ENCODE measurements at regions not wholly inside any gene's neighbourhood (a gene's known extent, or its start where the extent isn't known, plus 50 kb on each side); places are given as distances from the start of the nearest gene placed in this dataset.

DNA sequence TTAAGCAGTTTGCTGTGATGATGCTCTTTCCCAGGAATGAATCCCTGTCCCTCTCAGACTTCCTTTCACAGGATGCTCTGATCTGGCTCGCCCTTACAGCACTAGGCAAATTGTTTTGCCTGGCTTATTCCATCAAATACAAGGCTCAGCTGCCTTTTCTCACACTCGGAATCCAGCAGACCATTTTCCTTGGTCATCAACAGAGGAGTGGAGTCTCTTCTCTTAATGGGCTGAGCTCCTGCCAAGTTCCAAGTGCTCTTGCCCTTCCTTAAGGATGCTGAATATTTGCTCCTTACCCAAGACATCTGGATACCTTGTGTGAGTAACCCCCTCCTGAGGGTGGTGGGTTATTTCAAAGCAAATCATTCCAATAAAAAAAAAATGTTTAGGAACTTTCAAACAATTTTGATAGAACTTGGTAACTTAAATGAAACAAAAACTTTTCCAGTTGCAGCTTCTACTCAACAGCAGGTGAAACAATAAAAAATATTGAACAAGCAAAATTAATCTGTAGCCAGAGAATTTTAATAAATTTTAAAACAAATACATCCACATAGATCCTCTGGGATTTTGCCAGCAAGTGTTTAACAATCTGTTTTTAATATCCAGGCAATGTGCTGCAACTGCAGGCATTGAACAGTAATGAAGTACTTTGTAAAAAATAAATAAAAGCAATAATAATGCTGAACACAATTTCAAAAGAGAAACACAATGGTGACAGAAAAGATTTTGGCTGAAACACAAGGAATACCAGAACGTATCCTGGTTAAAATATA lies 264.0 kb upstream of the FAR2 start:
- no peak overlapping the region for H2AFZ ChIP-seq (ENCODE audit: low read depth, low read length)
- no peaks in the 10 kb centered on the region for H3K27me3 ChIP-seq (ENCODE audit: insufficient read depth, low read depth, low read length)
- H3K4me2 ChIP-seq (ENCODE audit: low read length): no peak overlapping the region
- H3K27ac ChIP-seq (ENCODE audit: low read length): no peak overlapping the region
- no peaks in the 10 kb centered on the region for H3K9me3 ChIP-seq (ENCODE audit: low read length)
- no peak overlapping the region for H3K4me3 ChIP-seq (ENCODE audit: low read length)
- TF ChIP-seq RAD21 (conservative IDR thresholded peaks at IDR 0.05) (no peak), EP300 (conservative IDR thresholded peaks at IDR 0.05; ENCODE audit: poor library complexity, severe bottlenecking) (no peak), CTCF (IDR thresholded peaks at IDR 0.05; ENCODE audit: poor library complexity, severe bottlenecking) (no peak), EZH2 (IDR thresholded peaks at IDR 0.05; ENCODE audit: borderline replicate concordance, insufficient read depth, low read length, poor library complexity, severe bottlenecking) (no peak), MXI1 (conservative IDR thresholded peaks at IDR 0.05; ENCODE audit: poor library complexity, severe bottlenecking) (no peak), TAF1 (IDR thresholded peaks at IDR 0.05; ENCODE audit: low read depth) (no peak), SMC3 (conservative IDR thresholded peaks at IDR 0.05; ENCODE audit: poor library complexity) (no peak), REST (IDR thresholded peaks at IDR 0.05; ENCODE audit: borderline replicate concordance) (no peak), POLR2AphosphoS5 (IDR thresholded peaks at IDR 0.05) (no peak)
- no peaks in the 10 kb centered on the region for H3K79me2 ChIP-seq (replicated peaks; ENCODE audit: insufficient read depth, low read length)
- no peaks in the 10 kb centered on the region for H3K9me2 ChIP-seq (ENCODE audit: insufficient read depth, low read length)
- no peaks in the 10 kb centered on the region for H4K20me1 ChIP-seq (ENCODE audit: insufficient read depth)
- no peak overlapping the region for H3K9ac ChIP-seq (ENCODE audit: low read length)
- H3F3A ChIP-seq (ENCODE audit: insufficient read depth, low read length, poor library complexity, severe bottlenecking): no peaks in the 10 kb centered on the region
- no peaks in the 10 kb centered on the region for H3K36me3 ChIP-seq (ENCODE audit: insufficient read depth, low read length)

- H3K36me3 ChIP-seq (ENCODE audit: insufficient read depth, low read length): no peaks in the 10 kb centered on the region
- H3K27me3 ChIP-seq (ENCODE audit: insufficient read depth, low read depth, low read length): no peaks in the 10 kb centered on the region
- H2AFZ ChIP-seq (ENCODE audit: low read depth, low read length): no peak overlapping the region
- H4K20me1 ChIP-seq (ENCODE audit: insufficient read depth): no peaks in the 10 kb centered on the region
- H3K9me3 ChIP-seq (ENCODE audit: low read length): no peaks in the 10 kb centered on the region
- no peak for TF ChIP-seq TAF1 (IDR thresholded peaks at IDR 0.05; ENCODE audit: low read depth)
- TF ChIP-seq REST (IDR thresholded peaks at IDR 0.05; ENCODE audit: borderline replicate concordance): no peak
- no peaks in the 10 kb centered on the region for H3F3A ChIP-seq (ENCODE audit: insufficient read depth, low read length, poor library complexity, severe bottlenecking)
- no peak overlapping the region for H3K4me2 ChIP-seq (ENCODE audit: low read length)
- H3K9me2 ChIP-seq (ENCODE audit: insufficient read depth, low read length): no peaks in the 10 kb centered on the region
- no peaks in the 10 kb centered on the region for H3K79me2 ChIP-seq (replicated peaks; ENCODE audit: insufficient read depth, low read length)
- no peak overlapping the region for H3K9ac ChIP-seq (ENCODE audit: low read length)
- no peak overlapping the region for H3K27ac ChIP-seq (ENCODE audit: low read length)
- H3K4me3 ChIP-seq (ENCODE audit: low read length): no peak overlapping the region
These were observed 263.1 kb upstream of the FAR2 start for GRCh38 chr12:28885928-28886327.
